ENCODE measurements at regions not wholly inside any gene's neighbourhood (a gene's known extent, or its start where the extent isn't known, plus 50 kb on each side); places are given as distances from the start of the nearest gene placed in this dataset.

DNA sequence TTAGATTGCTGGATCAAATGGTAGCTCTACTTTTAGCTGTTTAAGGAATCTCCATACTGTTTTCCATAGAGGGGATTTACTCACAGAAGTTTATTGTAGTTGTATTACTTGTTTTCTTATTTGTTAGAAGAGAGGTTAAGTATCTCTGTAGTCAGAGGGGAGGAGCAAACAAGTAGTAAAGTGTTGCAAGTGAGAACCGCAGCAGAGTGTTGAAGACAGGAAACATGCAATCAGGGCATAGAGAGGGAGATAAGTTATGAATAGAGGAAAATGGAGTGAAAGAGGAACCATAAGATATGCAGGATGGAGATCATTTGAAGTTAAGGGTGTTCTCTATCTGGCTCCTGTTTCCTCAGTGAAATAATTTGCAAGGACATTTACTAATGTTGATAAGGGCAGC, 331.4 kb upstream of the TMEM229A start:
- FAIRE-seq (no peak), DNase-seq (ENCODE audit: insufficient read length, low spot score) (no peak)

GRCh38 chr7:124354201-124354600, 321.3 kb upstream of the TMEM229A start:
- DNase-seq (ENCODE audit: insufficient read length, low spot score): no peak

GRCh38 chr7:124351950-124352349, 319.1 kb upstream of the TMEM229A start:
- DNase-seq (ENCODE audit: insufficient read length, low spot score) (no peak), FAIRE-seq (no peak)

More at GRCh38 chr7:124354201-124354600, 321.3 kb upstream of the TMEM229A start:
- no peak for FAIRE-seq

- no peak for FAIRE-seq
- DNase-seq (ENCODE audit: insufficient read length, low spot score): no peak
Measured at GRCh38 chr7:124349443-124349842, 316.6 kb upstream of the TMEM229A start.

GRCh38 chr7:124338861-124339260, 306.0 kb upstream of the TMEM229A start:
- DNase-seq (ENCODE audit: insufficient read length, low spot score) (no peak), FAIRE-seq (no peak)

GRCh38 chr7:124330731-124331407, 298.0 kb upstream of the TMEM229A start:
- FAIRE-seq (no peak), DNase-seq (ENCODE audit: insufficient read length, low spot score) (no peak)

- no peak for DNase-seq (ENCODE audit: insufficient read length, low spot score)
- FAIRE-seq: no peak
Measured at GRCh38 chr7:124328774-124329173, 295.9 kb upstream of the TMEM229A start.

- DNase-seq (ENCODE audit: insufficient read length, low spot score) (no peak), FAIRE-seq (no peak)
Measured at GRCh38 chr7:124324262-124324661, 291.4 kb upstream of the TMEM229A start.

DNA sequence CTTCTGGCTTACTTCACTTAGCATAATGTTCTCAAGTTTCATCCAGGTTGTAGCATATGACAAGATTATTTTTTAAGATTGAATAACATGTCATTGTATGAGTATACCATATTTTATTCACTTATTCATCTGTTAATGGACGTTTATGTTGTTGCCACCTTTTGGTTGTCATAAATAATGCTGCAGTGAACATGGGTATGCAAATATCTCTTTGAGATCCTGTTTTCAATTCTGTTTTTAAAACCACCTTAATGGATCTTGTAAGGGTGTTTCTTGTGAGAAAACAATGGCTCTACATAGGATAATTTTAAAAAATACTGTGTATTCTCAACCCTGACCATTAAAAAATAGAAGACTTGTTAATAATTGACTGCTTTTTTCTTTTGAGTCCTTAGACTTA, 290.7 kb upstream of the TMEM229A start:
- DNase-seq (ENCODE audit: insufficient read length, low spot score) (no peak), FAIRE-seq (no peak)

DNA sequence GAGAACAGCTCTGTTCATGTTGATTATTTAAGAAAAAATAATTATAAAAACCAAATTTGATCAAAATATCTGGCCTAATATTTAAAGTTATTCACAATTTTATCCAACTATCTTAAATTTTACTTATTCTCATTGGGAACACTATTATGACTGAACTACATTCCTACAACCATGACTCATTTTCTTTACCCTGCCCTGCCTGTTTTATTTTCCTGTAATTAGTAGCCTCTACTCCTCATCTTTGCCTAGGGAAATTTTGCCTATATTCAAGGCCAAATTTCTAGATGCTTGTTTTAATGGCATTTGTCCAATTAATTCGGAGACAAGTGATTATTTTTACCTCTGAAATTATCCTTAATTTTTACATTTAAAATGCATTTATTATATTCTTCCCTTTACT, 289.7 kb upstream of the TMEM229A start:
- no peak for DNase-seq (ENCODE audit: insufficient read length, low spot score)
- no peak for FAIRE-seq

- DNase-seq (ENCODE audit: insufficient read length, low spot score) (no peak), FAIRE-seq (no peak)
Measured at GRCh38 chr7:124318721-124319450, 286.0 kb upstream of the TMEM229A start.

GRCh38 chr7:124310934-124311390, 278.1 kb upstream of the TMEM229A start:
- no peak for FAIRE-seq
- DNase-seq (ENCODE audit: insufficient read length, low spot score): no peak

- no peak for DNase-seq (ENCODE audit: insufficient read length, low spot score)
Measured at GRCh38 chr7:124308384-124308783, 275.5 kb upstream of the TMEM229A start.

GRCh38 chr7:124295289-124295688, 262.4 kb upstream of the TMEM229A start:
- FAIRE-seq (no peak), DNase-seq (ENCODE audit: insufficient read length, low spot score) (no peak)

More at GRCh38 chr7:124308384-124308783, 275.5 kb upstream of the TMEM229A start:
- no peak for FAIRE-seq

GRCh38 chr7:124284937-124285336, 252.1 kb upstream of the TMEM229A start:
- DNase-seq (ENCODE audit: insufficient read length, low spot score) (no peak), FAIRE-seq (no peak)

GRCh38 chr7:124276005-124276622, 243.2 kb upstream of the TMEM229A start:
- DNase-seq (ENCODE audit: insufficient read length, low spot score): no peak
- no peak for FAIRE-seq

- FAIRE-seq: no peak
- DNase-seq (ENCODE audit: insufficient read length, low spot score): no peak
Measured at GRCh38 chr7:124275411-124275810, 242.5 kb upstream of the TMEM229A start.

- no peak for FAIRE-seq
- DNase-seq (ENCODE audit: insufficient read length, low spot score): no peak
Measured at GRCh38 chr7:124269774-124270173, 236.9 kb upstream of the TMEM229A start.

DNA sequence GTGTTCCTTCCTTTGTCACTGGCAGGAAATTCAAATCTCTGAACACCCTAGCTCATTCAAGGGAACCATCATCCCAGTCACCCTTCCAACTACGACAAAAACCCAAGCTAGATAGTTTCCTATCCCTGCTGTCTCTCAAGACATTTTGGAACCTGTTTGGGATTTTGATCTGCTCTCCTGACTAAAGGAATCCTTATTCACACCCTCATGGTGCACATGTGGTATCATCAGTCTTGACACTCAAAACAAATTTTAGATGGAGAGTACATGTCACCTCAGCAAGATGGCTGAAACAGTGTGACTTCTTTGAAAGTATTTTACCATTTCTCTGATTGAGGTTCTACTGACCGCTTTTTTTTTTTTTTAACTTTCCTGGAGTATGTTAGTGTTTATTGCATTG, 234.3 kb upstream of the TMEM229A start:
- FAIRE-seq: no peak

DNA sequence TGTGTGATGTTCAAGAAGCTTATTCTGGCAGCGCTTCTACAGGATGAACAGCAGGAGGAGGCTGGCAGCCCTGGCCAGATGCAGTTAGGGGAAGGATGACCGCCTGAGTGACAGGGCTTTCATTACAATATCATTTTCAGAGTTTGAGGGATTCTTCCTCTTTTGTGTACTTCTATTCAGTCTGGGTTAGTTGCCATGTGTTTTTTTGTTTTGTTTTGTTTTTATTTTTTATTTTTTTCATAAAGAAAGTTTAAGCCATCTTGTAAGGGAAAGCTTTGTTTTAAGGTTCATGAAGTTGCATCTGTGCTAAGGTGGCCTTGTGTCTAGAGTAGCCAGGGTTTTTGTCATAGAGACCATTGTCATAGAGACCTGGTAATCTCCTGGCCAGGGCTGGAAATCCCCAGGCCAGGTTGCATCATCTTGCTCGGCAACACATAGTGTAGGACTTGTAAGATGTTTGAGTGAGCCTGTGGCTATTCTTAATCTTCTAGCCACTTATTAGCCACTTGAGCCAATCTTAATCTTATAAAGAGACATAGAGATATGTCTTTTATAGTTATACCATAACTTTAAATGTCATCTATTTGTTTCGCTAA, 230.5 kb upstream of the TMEM229A start:
- no peak for FAIRE-seq
- no peak for DNase-seq (ENCODE audit: insufficient read length, low spot score)

More for the DNA sequence above, 234.3 kb upstream of the TMEM229A start:
- DNase-seq (ENCODE audit: insufficient read length, low spot score): no peak

GRCh38 chr7:124261710-124262109, 228.8 kb upstream of the TMEM229A start:
- FAIRE-seq: no peak
- no peak for DNase-seq (ENCODE audit: insufficient read length, low spot score)
